Pancreas (tissue), 10 donors: ENCODE measurements at regions not wholly inside any gene's neighbourhood (a gene's known extent, or its start where the extent isn't known, plus 50 kb on each side); places are given as distances from the start of the nearest gene placed in this dataset.

Experiments
- ATAC-seq, 4 donors: fragments of 200-7000 bp; cut with Tn5 transposase; one replicate each; pipeline versions ENCODE4 v1.8.0 to v1.9.1; 2020; ENCODE audit warnings: mild to moderate bottlenecking in 4 of 4, moderate library complexity in 4 of 4
- DNase-seq, 6 donors: peaks; one replicate each; pipeline ENCODE4 v3.0.0-alpha.2; 2020
- FAIRE-seq: peaks from 2 replicates; lab custom pipeline; 2012; peaks lifted over from hg19 to GRCh38; lab: Jason Lieb, UNC
- H3K27ac ChIP-seq, 4 donors: fragments of 200-600 bp; sonication (generic); 1 replicate in 3 of 4; 2 replicates in 1 of 4; pipeline versions ENCODE4 v1.5.0 to v1.8.0; 2020
- H3K27me3 ChIP-seq, 4 donors: fragments of 200-600 bp; one replicate each; pipeline ENCODE4 v1.8.0; 2021
- H3K36me3 ChIP-seq, 3 donors: fragments of 200-600 bp; sonication (generic) in 1 of 3; one replicate each; pipeline versions ENCODE4 v1.5.0 to v1.8.0; 2020 to 2021
- H3K4me1 ChIP-seq, 3 donors: fragments of 200-600 bp; one replicate each; pipeline ENCODE4 v1.8.0; 2021
- H3K4me3 ChIP-seq, 4 donors: fragments of 200-600 bp; sonication (generic) in 2 of 4; one replicate each; pipeline versions ENCODE4 v1.5.0 to v1.8.0; 2020 to 2021
- H3K9me3 ChIP-seq, 4 donors: fragments of 200-600 bp; one replicate each; pipeline ENCODE4 v1.8.0; 2021
- WGBS, 2 donors: extraction: QIAGEN DNeasy Blood & Tissue Kit; methylation state at CpG; one replicate each; pipeline ENCODE4 v1.1.7; 2013; 5-methylcytosine and 5-hydroxymethylcytosine counted together
- intact Hi-C, 3 donors: fragments of 100-400 bp; cut with DNase I; formaldehyde crosslinking; loops; one replicate each; pipeline versions ENCODE4 v1.11.1 to v1.14.2; 2022
- TF ChIP-seq, protein P1 (sequence below), 4 donors: fragments of 200-600 bp; sonication (generic) in 3 of 4; IDR thresholded peaks; one replicate each; pipeline versions ENCODE4 v1.5.0 to v1.8.0; 2021; ENCODE audit warnings: antibody characterized with exemption in 4 of 4
- donor health status: healthy with polysubstance abuse.
- donor health status: DM: no; HTN: no; CAD: no; lungs with moderate emphysema.
- donor health status: DM: no; HTN: no; CAD: no.
- donor health status: control.
- donor health status: control.
- donor health status: Bipolar disorder and iron deficiency.
- donor health status: DM: yes; HTN: yes; CAD: no.
- donor health status: DM: no; HTN: no; CAD: no.
- donor health status: DM: no; HTN: no; CAD: no.
- donor health status: DM: yes; HTN: yes; CAD: no.

DNA sequence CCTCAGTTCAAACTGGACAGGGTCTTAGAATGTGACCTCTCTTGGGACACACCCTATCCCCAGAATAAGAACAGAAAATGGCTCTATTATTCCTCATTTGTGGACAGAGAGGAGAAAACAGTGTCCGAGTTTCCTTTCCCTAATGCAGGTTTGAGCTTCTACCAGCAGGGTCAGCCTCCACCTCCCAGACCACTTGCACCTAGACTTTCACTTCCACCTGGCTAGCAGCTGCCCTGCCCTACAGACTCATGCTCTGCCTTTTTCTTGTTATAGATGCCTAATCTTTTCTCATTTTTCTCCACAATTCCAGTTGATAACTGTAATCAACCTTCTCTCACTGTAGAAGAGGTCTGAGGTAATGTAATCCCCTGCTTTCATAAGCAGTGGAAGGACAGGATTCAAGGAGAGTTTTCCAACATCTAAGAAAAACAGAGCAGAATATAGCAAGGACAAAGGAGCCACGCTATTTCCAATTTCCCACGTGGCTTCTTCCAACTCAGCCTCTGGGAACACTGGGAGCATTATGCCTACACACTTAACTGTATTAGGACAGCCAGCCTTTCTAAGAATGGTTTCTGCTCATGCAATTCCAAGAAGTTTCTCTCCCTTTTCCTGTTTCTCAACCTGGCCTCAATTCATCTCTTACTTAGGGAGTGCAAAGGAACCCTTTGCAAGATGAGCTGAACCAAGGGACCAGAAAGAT lies 239.8 kb downstream of the BCL11A start:
- Histone ChIP-seq H3K27ac (no peak overlapping the region), H3K4me3 (no peak overlapping the region), H3K36me3 (no peaks in the 10 kb centered on the region), H3K9me3 (no peaks in the 10 kb centered on the region), H3K4me1 (peaks cover 0 to 6% (median 3%) of the 10 kb centered on the region in 3 donors), H3K27me3 (no peaks in the 10 kb centered on the region)
- ATAC-seq (no peak), DNase-seq (no peak), FAIRE-seq (no peak)
- 79 to 95% methylated on average over 3 of the region's 3 CpGs for WGBS, 2 donors
- intact Hi-C loops = no loop called here
- TF ChIP-seq, protein P1, sequence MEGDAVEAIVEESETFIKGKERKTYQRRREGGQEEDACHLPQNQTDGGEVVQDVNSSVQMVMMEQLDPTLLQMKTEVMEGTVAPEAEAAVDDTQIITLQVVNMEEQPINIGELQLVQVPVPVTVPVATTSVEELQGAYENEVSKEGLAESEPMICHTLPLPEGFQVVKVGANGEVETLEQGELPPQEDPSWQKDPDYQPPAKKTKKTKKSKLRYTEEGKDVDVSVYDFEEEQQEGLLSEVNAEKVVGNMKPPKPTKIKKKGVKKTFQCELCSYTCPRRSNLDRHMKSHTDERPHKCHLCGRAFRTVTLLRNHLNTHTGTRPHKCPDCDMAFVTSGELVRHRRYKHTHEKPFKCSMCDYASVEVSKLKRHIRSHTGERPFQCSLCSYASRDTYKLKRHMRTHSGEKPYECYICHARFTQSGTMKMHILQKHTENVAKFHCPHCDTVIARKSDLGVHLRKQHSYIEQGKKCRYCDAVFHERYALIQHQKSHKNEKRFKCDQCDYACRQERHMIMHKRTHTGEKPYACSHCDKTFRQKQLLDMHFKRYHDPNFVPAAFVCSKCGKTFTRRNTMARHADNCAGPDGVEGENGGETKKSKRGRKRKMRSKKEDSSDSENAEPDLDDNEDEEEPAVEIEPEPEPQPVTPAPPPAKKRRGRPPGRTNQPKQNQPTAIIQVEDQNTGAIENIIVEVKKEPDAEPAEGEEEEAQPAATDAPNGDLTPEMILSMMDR (IDR thresholded peaks at IDR 0.05) = no peak

- H3K4me1 ChIP-seq = peaks cover 0 to 6% (median 3%) of the 10 kb centered on the region in 3 donors
- no peak for ATAC-seq
- H3K9me3 ChIP-seq = no peaks in the 10 kb centered on the region
- no peaks in the 10 kb centered on the region for H3K27me3 ChIP-seq
- H3K27ac ChIP-seq = no peak overlapping the region
- H3K36me3 ChIP-seq = no peaks in the 10 kb centered on the region
- TF ChIP-seq, protein P1 (IDR thresholded peaks at IDR 0.05) = no peak
- H3K4me3 ChIP-seq = no peak overlapping the region
- FAIRE-seq = no peak
- WGBS, 2 donors = 44 to 92% methylated on average over 1 of the region's 1 CpG
- intact Hi-C loops = no loop called here
- no peak for DNase-seq
Observed at GRCh38 chr2:60312618-60313017, 240.8 kb downstream of the BCL11A start.

DNA sequence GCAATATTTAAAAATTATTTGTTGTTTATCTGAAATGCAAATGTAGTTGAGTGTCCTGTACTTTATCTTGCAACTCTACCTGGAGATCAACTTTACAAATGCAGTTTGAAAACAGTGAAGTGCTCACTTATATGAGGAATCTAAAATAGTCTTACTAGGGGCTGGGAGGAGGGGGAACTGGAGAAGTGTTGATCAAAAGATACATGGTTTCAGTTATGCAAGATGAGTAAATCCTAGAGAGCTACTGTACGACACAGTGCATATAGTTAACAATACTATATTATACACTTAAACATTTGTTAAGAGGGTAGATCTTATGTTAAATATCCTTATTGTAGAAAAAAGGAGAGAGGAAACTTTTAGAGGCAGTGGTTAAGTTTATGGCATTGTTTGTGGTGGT lies 241.9 kb downstream of the BCL11A start:
- no peak for ATAC-seq
- 86 to 94% methylated on average over 1 of the region's 1 CpG for WGBS, 2 donors
- H3K36me3 ChIP-seq = no peaks in the 10 kb centered on the region
- FAIRE-seq = no peak
- TF ChIP-seq, protein P1 (IDR thresholded peaks at IDR 0.05) = no peak
- H3K27ac ChIP-seq = no peak overlapping the region
- intact Hi-C loops = no loop called here
- DNase-seq = no peak
- H3K4me3 ChIP-seq = no peak overlapping the region
- H3K27me3 ChIP-seq = no peaks in the 10 kb centered on the region
- H3K4me1 ChIP-seq = peaks cover 0 to under 1% (median under 1%) of the 10 kb centered on the region in 3 donors
- no peaks in the 10 kb centered on the region for H3K9me3 ChIP-seq

DNA sequence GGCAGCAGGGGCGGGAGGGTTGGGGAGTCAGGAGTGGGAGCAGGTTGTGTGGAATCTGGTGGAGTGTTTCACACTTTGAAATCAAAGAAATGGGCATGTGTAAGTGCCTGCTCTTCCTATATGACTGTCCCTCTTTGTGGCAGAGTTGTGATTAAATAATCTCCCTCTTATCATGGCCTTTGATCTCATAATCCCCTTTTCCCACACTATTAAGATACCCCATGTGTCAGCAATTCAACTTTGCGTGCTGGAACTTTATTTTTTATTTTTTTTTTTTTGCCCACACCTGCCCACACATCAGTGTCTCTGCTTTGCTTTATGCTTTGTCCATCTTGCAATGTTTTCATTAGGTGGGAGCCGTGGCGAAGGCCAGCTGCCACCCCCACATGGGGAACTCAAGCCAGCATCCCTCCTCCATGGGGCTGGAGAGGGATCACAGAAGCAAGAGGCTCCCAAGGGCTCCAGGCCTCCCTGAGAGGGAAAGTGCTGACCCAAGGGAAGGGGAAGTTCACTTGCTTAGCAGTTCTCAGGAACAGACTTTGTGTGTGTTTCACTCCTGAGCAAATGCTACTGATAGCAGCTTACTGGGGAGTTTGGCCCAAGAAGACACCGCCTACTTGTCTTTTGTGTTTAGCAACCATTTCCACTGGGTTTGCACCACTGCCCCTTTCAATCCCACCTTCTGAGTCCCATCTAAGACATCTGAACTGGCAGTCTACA lies 243.4 kb downstream of the BCL11A start:
- no peaks in the 10 kb centered on the region for H3K4me1 ChIP-seq
- FAIRE-seq (no peak), DNase-seq (no peak), ATAC-seq (no peak)
- H3K9me3 ChIP-seq = no peaks in the 10 kb centered on the region
- no peak overlapping the region for H3K27ac ChIP-seq
- H3K36me3 ChIP-seq = no peaks in the 10 kb centered on the region
- 89 to 98% methylated on average over 5 of the region's 5 CpGs for WGBS, 2 donors
- no peak overlapping the region for H3K4me3 ChIP-seq
- intact Hi-C loops = no loop called here
- no peaks in the 10 kb centered on the region for H3K27me3 ChIP-seq
- TF ChIP-seq, protein P1 (IDR thresholded peaks at IDR 0.05) = no peak

- Histone ChIP-seq H3K4me1 (no peaks in the 10 kb centered on the region), H3K9me3 (no peaks in the 10 kb centered on the region), H3K27ac (no peak overlapping the region), H3K27me3 (no peaks in the 10 kb centered on the region), H3K36me3 (no peaks in the 10 kb centered on the region), H3K4me3 (no peak overlapping the region)
- no peak for FAIRE-seq
- no peak for DNase-seq
- intact Hi-C loops = no loop called here
- TF ChIP-seq, protein P1 (IDR thresholded peaks at IDR 0.05) = no peak
- ATAC-seq = no peak
- 81 to 86% methylated on average over 4 of the region's 4 CpGs for WGBS, 2 donors
Observed at GRCh38 chr2:60309336-60309735, 244.1 kb downstream of the BCL11A start.
